IPS-18a (cell line): ENCODE measurements at regions not wholly inside any gene's neighbourhood (a gene's known extent, or its start where the extent isn't known, plus 50 kb on each side); places are given as distances from the start of the nearest gene placed in this dataset.

Experiments
- H3K27ac ChIP-seq: one replicate; pipeline ENCODE4 v1.5.1; 2013; ENCODE audit warnings: low read length
- H3K27me3 ChIP-seq: one replicate; pipeline ENCODE4 v1.6.1; 2013; ENCODE audit warnings: mild to moderate bottlenecking, low read length; ENCODE audit not compliant: control insufficient read depth, insufficient read depth
- H3K36me3 ChIP-seq: one replicate; pipeline ENCODE4 v1.6.1; 2013; ENCODE audit warnings: low read depth, low read length; ENCODE audit not compliant: control insufficient read depth
- H3K4me1 ChIP-seq: one replicate; pipeline ENCODE4 v1.6.1; 2013; ENCODE audit warnings: low read depth, low read length; ENCODE audit not compliant: control insufficient read depth
- H3K4me3 ChIP-seq: one replicate; pipeline ENCODE4 v1.5.1; 2013; ENCODE audit warnings: low read length
- H3K9ac ChIP-seq: one replicate; pipeline ENCODE4 v1.6.1; 2013; ENCODE audit warnings: mild to moderate bottlenecking, low read length, moderate library complexity
- H3K9me3 ChIP-seq: one replicate; pipeline ENCODE4 v1.6.1; 2013; ENCODE audit warnings: low read depth, low read length; ENCODE audit not compliant: control insufficient read depth

DNA sequence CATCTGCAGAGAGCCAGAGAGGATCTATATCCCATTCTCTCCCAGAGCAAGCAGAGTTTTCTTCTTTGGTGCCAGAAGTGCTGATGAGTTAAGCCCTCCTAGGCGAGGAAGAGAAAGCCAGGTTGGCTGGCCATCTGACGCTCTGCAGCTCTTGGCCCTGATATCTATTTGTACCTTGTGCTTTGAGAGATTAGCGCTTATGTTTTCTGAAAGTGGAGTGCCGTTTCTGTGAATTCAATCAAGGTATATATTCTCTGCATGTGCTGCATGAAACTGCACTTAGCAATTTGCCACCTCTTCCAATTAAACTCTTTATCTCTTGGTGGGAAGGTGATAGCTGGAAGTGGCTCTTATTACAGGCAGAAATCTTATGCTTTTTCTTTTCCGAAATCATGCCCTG is 177.5 kb downstream of the LPIN1 start:
- Histone ChIP-seq H3K4me1 (peaks cover 12% of the 10 kb centered on the region), H3K36me3 (no peaks in the 10 kb centered on the region), H3K4me3 (no peak overlapping the region), H3K27ac (no peak overlapping the region), H3K9ac (no peak overlapping the region), H3K27me3 (no peaks in the 10 kb centered on the region), H3K9me3 (no peaks in the 10 kb centered on the region)

DNA sequence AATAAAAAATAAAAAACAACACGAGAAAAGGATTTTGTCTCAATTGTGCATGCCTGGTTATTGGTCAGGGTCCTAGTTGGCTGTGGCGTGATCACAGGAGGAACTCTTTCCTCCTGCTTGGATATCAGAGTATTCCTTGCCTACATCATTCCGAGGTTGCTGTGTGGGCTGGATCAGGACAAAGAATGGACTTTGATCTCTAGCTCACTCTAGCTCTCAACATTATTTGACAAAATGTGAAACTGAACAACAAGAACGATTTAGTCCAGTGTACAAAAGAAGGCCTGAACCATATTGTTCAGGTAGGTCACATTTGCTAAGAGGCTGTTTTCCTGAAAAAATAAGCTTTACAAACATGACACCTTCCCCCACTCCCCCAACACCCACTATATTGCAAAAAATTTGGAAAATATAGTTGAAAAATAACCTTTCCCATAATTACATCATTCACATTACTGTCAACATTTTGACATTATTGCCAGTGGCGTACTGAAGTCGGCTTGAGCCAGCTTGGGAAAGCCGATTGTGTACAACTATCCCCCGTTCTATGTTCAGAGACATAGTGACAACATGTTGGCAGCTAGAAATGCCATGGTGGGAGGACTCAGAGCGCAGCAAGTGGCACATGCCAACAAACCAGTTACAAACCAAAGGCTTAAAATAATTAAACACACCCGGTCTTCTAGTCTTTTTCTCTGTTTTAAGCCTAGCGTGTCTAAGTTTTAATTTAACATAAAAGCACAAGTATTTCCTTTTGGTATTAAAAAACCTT is 179.0 kb downstream of the LPIN1 start:
- no peaks in the 10 kb centered on the region for H3K27me3 ChIP-seq
- H3K4me1 ChIP-seq: peaks cover 11% of the 10 kb centered on the region
- H3K27ac ChIP-seq: no peak overlapping the region
- H3K9ac ChIP-seq: no peak overlapping the region
- H3K4me3 ChIP-seq: no peak overlapping the region
- H3K36me3 ChIP-seq: no peaks in the 10 kb centered on the region
- H3K9me3 ChIP-seq: no peaks in the 10 kb centered on the region

DNA sequence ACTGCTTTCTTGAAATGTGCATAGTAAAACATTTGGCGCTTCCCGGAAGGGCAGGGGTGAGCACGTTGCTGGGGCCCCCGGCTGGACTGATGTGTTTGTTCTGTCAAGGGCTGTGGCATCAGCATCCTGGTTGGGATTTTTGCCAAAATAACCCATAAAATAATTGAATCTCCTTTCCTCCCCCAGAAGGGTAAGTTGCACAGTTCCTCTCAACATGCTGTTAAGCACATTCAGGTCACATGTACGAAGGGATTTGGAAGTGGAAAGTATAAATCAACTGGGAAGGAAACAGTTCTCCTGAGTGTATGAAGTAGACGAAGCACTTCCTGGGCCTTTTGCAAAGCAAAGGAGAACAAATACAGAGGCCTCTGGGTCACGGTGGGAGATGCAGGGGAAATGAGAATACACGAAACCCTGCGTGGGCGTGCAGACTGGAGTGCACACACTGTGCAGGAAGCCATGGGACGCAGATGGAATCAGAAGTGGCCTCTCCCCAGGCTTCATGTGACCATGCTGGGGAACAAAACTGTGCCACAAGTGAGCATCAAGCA is 183.9 kb downstream of the LPIN1 start:
- H3K27ac ChIP-seq: no peak overlapping the region
- H3K9me3 ChIP-seq: no peaks in the 10 kb centered on the region
- H3K4me3 ChIP-seq: no peak overlapping the region
- no peaks in the 10 kb centered on the region for H3K4me1 ChIP-seq
- no peak overlapping the region for H3K9ac ChIP-seq
- no peaks in the 10 kb centered on the region for H3K27me3 ChIP-seq
- H3K36me3 ChIP-seq: no peaks in the 10 kb centered on the region

DNA sequence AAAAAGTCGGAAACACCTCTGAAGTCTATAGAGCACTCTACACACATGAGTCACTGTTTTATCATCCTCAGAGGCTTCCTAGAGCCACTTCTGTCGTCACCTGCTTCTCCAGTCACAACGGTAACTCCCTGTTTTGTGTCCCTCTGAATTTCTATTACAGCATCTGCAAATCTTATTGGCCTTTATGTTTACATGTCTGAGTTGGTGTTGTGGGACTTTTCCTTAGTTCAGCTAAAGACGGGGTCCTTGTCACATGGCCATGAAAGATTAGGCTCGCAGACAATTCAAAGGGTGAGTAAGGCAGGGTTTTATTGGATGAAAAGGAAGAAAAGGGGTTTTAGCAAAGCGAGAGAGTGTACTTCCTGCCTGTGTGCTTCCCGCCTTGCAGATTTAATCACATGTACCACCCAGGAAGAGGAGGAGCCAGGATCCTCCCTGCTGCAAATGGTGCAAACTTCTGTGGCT is 185.6 kb downstream of the LPIN1 start:
- Histone ChIP-seq H3K9ac (no peak overlapping the region), H3K9me3 (no peaks in the 10 kb centered on the region), H3K4me1 (no peaks in the 10 kb centered on the region), H3K27me3 (no peaks in the 10 kb centered on the region), H3K27ac (no peak overlapping the region), H3K36me3 (no peaks in the 10 kb centered on the region), H3K4me3 (no peak overlapping the region)

DNA sequence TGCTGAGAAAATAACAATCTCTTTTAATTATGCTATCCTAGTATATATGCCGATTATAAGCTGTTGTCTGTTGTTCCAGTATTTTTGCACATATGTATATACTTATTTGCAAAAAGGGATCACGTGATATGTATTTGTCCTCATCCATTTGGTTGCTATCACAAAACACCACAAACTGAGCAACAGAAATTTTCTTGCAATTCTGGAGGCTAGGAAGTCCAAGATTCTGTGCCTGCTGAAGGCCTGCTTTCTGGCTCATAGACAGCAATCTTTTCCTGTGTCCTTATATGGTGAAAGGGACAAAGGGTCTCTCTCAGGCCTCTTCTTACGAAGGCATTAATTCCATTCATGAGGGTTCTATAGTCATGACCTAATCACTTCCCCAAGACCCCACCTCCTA is 186.5 kb downstream of the LPIN1 start:
- no peaks in the 10 kb centered on the region for H3K27me3 ChIP-seq
- H3K9ac ChIP-seq: no peak overlapping the region
- no peaks in the 10 kb centered on the region for H3K9me3 ChIP-seq
- H3K36me3 ChIP-seq: no peaks in the 10 kb centered on the region
- no peaks in the 10 kb centered on the region for H3K4me1 ChIP-seq
- H3K27ac ChIP-seq: no peak overlapping the region
- no peak overlapping the region for H3K4me3 ChIP-seq

DNA sequence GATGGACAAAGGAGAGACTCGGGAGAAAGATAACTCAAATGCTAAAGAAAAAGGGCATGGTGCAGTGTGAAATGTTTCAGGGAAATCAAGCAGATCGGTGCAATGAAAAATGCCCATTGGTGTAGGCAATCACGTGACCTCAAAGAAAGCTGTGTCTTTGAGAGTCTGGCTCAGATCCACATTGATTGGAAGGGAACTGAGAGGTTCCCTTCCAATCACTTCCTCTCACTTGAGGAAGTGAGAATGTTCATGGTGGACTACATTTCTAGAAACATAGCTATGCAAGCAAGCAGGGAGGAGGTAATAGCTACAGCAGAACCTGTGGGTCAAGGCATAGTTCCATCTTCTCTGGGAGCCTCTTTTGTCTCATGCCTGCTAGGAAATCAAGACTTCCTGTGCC is 187.4 kb downstream of the LPIN1 start:
- no peaks in the 10 kb centered on the region for H3K36me3 ChIP-seq
- H3K9me3 ChIP-seq: no peaks in the 10 kb centered on the region
- no peak overlapping the region for H3K27ac ChIP-seq
- no peaks in the 10 kb centered on the region for H3K27me3 ChIP-seq
- no peak overlapping the region for H3K9ac ChIP-seq
- no peaks in the 10 kb centered on the region for H3K4me1 ChIP-seq
- H3K4me3 ChIP-seq: no peak overlapping the region

DNA sequence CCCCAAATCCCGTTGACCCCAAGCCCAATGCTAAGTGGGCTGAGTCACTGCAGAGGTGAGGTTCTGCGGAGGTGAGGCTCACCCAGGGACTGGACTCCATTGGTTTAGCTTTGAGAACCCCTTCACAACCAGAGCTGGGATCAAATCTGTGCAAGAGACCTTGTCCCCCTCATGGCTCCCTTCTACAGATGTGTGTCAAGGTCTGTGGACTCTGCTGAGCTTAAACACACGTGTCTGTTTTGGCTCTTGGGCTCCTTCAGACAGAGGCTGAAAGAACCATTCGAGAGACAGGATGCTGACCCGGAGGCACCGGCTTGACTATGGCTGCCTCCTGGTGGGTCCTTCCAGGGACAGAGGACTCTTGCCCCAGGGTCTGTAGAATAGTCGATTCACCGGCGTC is 190.3 kb downstream of the LPIN1 start:
- no peaks in the 10 kb centered on the region for H3K4me1 ChIP-seq
- no peaks in the 10 kb centered on the region for H3K36me3 ChIP-seq
- no peak overlapping the region for H3K9ac ChIP-seq
- no peak overlapping the region for H3K4me3 ChIP-seq
- no peak overlapping the region for H3K27ac ChIP-seq
- H3K9me3 ChIP-seq: no peaks in the 10 kb centered on the region
- no peaks in the 10 kb centered on the region for H3K27me3 ChIP-seq

DNA sequence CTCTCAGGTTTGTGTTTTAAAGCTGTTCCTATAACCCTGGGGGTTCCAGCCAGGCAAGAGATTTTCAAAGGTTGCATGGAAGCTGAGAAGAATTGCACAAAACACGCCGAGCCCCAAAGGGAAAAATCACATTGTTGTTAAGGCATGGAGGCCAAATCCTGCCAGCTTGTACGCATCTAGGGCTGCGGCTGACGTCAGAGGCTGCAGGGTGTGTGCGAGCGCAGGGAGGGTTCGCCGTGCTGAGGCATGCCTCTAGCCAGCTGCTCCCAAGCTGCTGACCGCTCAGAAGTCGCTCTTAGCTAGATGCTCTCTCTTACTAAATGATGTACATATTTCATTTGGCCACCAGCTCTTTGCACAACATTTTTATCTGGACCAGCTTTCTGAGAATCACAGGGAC is 191.8 kb downstream of the LPIN1 start:
- Histone ChIP-seq H3K4me1 (no peaks in the 10 kb centered on the region), H3K27ac (no peak overlapping the region), H3K36me3 (no peaks in the 10 kb centered on the region)

DNA sequence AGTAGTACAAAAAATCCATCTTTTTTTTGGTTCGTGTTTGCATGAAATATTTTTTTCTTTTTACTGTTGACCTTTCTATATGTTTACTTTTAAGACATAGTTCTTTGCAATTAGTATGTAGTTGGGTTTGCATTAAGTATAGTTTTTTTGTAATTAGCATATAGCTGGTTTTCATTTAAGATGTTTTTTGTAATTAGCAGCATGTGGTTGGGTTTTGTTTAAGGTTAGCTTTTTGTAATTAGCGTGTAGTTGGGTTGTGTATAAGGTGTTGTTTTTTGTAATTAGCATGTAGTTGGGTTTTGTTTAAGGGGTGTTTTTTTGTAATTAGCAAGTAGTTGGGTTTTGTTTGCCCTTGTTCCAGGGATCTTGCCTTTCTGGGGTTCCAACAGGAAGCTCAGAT is 193.1 kb downstream of the LPIN1 start:
- H3K27me3 ChIP-seq: no peaks in the 10 kb centered on the region

More for the DNA sequence above, 191.8 kb downstream of the LPIN1 start:
- no peaks in the 10 kb centered on the region for H3K27me3 ChIP-seq
- H3K4me3 ChIP-seq: no peak overlapping the region
- H3K9ac ChIP-seq: no peak overlapping the region
- H3K9me3 ChIP-seq: no peaks in the 10 kb centered on the region

DNA sequence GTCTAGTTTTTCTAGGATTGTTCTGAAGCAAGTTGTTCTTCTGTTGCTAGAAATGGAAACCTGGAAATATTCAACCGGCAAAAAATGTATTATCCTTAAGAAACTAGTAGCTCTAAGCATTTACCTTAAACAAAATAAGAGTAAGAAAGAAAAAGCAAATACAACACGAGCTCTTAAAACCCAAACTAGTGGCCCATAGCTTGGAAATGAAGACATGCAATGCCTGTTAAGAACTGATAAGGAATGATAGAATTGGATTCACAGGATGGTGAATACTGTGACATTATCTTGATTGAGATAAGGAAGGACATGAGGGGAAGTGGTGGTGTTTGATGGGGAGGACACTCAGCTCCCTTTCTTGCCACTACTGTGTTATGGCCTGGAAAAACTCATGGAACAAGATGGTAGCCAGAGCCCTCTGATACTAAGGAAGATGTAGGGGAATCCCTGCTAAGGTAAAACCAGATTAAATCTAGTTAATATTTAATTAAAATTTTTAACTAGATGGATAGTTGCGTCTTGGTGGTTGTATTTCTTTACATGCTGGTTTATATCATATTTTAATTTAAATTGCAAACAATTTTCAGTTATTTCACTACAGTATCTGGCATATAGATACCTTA is 193.8 kb downstream of the LPIN1 start:
- Histone ChIP-seq H3K9ac (no peak overlapping the region), H3K4me1 (no peaks in the 10 kb centered on the region), H3K36me3 (no peaks in the 10 kb centered on the region)

More for the DNA sequence above, 193.1 kb downstream of the LPIN1 start:
- Histone ChIP-seq H3K9ac (no peak overlapping the region), H3K36me3 (no peaks in the 10 kb centered on the region), H3K4me3 (no peak overlapping the region), H3K27ac (no peak overlapping the region), H3K9me3 (no peaks in the 10 kb centered on the region), H3K4me1 (no peaks in the 10 kb centered on the region)

DNA sequence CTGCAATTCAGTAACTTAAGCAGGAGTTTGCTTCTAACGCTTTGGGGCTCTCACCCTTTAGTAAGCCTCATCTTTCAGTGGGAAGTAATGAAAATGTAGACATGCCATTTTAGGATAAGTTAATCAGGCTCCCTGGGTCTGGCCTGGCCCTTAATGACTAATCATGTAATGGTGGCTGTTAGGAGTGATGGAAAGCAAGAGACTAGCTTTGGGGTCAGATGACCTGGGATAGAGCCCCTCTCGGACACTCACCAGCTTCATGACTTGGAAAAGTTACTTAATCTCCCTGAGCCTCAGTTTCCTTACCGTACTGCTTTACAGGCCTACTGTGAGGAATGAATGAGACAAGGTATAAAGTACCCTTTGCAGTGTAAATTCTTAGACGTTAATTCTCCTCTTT is 194.4 kb downstream of the LPIN1 start:
- Histone ChIP-seq H3K27ac (no peak overlapping the region), H3K9me3 (no peaks in the 10 kb centered on the region), H3K4me3 (no peak overlapping the region), H3K36me3 (no peaks in the 10 kb centered on the region), H3K27me3 (no peaks in the 10 kb centered on the region), H3K4me1 (no peaks in the 10 kb centered on the region), H3K9ac (no peak overlapping the region)

More for the DNA sequence above, 193.8 kb downstream of the LPIN1 start:
- no peak overlapping the region for H3K4me3 ChIP-seq
- H3K27me3 ChIP-seq: no peaks in the 10 kb centered on the region
- H3K27ac ChIP-seq: no peak overlapping the region
- H3K9me3 ChIP-seq: no peaks in the 10 kb centered on the region
